G401 (cell line): ENCODE measurements at regions not wholly inside any gene's neighbourhood (a gene's known extent, or its start where the extent isn't known, plus 50 kb on each side); places are given as distances from the start of the nearest gene placed in this dataset.

ENCODE experiments used
- DNase-seq: peaks from one replicate; pipeline ENCODE4 v3.0.0-alpha.2; 2015; ENCODE audit warnings: low spot score
- in situ Hi-C: cut with HindIII; loops from 2 replicates; pipeline ENCODE4 v1.10.0; 2016; ENCODE audit warnings: low sequenced_read_pairs, mixed read lengths

GRCh38 chr6:164018133-164018532 lies 603.6 kb downstream of the QKI start:
- DNase-seq = no peak
- in situ Hi-C loops = no loop called here

DNA sequence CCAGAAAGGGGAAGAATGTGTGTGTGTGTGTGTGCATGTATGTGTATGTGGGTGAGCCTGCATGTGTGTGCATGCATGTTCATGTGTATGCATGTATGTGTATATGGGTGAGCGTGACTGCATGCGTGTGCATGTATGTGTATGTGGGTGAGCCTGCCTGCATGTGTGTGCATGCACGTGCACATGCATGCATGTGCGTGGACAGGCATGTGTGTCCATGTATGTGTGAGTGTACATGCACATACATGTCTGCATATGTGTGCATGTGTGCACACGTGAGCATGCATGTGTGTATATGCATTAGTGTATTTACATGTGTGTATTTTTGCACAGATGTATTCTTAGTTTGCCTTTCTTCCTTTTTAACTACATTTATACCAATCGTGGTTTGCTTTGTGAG lies 601.5 kb downstream of the QKI start:
- DNase-seq = no peak
- in situ Hi-C loops = no loop called here

DNA sequence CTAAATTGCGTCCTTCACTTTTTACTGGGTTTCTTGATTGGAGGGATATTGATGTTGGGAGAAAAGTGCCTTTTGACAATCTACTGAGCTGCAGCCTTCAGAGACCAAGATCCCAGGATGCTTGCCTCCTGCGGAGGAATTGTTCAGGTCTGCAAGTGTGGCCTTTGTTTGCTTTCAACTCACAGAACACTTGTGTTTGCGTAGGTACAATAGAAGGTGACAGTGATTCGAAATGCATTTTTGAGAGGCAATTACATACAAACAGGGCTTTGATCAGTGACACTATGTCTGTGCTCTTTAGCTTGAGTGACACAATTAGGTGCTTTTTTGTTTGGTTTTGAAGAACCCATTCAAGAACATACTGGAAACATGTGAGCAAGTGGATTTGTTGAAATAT lies 600.6 kb downstream of the QKI start:
- DNase-seq = no peak
- in situ Hi-C loops = no loop called here

DNA sequence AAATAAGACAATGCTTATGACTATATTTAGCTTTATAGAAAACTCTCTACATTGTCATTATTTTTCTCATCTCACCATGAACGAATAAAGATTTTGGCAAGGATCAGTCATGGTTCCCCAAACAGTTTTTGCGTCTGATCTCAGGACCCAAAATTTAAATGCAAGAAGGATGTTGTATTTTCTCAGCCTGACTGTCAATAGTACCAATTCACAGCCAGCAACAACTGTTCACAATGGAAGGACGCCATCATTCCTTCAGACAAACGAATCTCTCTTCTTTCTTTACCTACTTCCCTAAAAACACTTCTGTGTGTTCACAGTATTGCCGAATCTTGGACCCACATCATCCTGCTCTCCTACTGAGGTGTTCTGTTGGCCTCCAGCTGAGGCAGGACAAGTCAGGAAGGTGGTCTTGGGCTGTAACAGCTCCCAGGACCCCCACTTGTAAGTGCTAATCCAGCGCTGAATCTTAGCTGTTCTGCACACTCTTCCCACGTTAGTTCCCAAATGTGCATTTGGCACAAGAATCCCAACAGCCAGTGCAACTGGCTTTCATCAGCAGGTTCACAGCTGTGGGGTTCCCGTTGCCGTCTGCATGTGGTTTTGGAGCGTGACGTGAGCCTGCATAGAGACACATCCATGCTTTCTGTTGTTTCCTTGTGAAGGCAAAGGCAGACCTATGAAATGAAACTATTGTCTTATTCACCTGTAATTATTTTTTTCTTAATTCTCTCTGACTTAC lies 600.0 kb downstream of the QKI start:
- no peak for DNase-seq
- in situ Hi-C loops = no loop called here

GRCh38 chr6:164013480-164014208 lies 599.1 kb downstream of the QKI start:
- in situ Hi-C loops = no loop called here

DNA sequence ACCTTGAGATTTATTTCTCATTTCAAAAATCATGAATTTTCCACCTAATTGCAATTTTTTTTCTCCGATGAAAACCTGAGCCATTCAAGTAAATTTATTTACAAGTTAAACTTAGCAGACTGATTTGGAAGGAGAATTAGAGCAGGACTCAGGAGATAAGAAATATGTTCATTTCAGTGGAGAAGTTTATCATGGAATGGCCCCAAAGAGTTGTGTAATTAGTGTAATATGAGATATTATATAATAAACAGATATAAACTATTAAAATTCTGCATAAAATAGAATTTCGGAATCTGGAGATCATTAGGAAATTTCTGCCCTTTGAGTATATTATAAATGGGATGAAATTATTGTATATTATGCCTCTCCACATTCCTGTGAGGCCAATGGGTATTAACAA lies 596.8 kb downstream of the QKI start:
- in situ Hi-C loops = no loop called here
- DNase-seq = no peak

More at GRCh38 chr6:164013480-164014208, 599.1 kb downstream of the QKI start:
- no peak for DNase-seq

GRCh38 chr6:164010441-164011103 lies 596.1 kb downstream of the QKI start:
- in situ Hi-C loops = no loop called here
- DNase-seq = peak; percentile 14

DNA sequence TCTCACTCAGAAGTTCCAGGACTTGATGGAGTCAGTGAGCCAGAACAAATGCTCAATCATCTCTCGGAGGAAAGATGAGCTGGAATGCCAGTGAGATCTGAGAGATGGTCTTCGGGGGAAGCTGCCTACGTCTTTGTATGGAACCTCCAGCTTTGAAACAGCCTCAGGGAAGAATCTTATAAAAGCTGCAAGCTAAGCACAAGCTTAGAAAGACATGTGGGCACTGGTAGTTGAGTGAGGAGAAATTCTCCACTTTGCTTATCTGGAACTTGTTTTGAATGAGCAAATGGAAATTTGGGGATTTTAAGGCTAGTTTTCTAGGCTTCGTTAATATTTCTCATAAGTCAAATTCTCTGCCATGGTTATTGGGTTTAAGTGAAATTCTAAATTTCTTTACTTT lies 594.4 kb downstream of the QKI start:
- in situ Hi-C loops = no loop called here
- no peak for DNase-seq

- DNase-seq = no peak
- in situ Hi-C loops = no loop called here
These were observed 593.4 kb downstream of the QKI start for GRCh38 chr6:164007881-164008280.

DNA sequence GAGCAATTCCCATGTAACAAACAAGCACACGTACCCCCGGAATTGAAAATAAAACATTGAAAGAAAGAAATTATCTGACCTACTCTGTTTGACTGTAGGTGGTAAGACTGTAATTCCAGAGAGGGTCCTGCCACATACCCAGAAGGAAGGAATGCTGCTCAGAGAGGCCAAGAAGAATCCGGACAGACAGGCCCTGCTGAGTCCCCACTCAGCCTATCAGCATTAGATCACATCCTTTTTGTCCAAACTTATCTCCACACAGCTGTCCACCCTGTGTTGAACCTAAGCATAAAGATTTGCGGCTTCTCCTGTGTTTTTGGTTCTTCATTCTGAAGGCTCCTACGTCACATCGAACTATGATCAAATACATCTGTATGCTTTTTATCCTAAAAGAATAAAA lies 591.9 kb downstream of the QKI start:
- no peak for DNase-seq
- in situ Hi-C loops = no loop called here

DNA sequence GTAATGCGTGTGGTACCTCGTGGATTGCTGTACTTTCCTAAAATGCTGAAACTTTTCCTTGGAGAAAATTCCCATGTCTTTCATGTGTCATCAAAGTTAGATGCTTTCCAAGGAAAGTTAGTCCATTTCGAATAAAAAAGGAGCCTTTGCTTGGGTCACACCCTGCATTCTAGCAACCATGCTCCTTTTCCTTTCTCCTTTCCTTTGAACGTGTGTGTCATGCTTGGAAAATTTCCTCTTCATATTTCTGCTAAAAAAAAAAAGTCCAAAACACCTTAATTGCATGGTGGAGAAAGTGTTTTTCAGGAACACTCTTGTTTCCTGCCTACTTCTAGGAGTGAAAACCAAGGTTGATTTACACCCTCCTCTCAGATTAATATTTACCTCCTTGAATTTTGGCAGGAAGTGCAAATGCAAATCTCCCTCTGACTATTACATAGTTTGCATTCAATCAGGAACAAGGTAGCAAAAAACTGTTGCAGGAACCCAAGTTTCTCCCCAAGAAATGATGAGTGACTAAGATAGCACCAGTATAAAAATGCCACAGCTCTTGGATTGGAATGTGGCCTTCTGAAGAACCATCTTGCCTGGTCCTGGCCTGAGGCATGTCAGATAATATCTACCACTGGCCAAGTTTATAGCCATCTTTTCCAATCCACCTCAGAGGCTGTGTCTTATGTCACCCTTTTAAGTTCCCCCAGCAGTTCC lies 590.6 kb downstream of the QKI start:
- no peak for DNase-seq
- in situ Hi-C loops = no loop called here

GRCh38 chr6:164000276-164000675 lies 585.8 kb downstream of the QKI start:
- in situ Hi-C loops = no loop called here
- no peak for DNase-seq

- in situ Hi-C loops = no loop called here
- no peak for DNase-seq
These were observed 585.1 kb downstream of the QKI start for GRCh38 chr6:163999475-164000125.

- in situ Hi-C loops = no loop called here
- DNase-seq = no peak
These were observed 584.0 kb downstream of the QKI start for GRCh38 chr6:163998496-163998895.

DNA sequence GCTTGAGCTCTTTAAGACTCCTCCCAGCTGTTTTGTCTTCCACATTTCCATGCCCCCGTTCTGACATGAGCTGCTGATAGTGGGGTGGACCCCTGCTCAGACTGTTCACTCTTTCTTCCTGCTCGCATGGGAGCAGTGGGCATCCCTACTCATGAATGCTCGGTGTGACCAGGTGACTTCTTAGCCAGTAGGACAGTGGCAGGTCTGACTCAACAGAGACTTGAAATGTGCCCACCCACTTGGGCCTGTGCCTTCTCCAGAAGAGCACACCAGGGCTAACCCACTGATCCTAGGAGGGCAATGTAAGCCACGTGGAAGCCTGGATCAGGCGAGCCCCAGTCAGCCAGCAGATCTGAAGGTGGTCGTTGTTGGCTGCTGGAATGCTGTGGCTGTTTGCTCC lies 582.0 kb downstream of the QKI start:
- in situ Hi-C loops = no loop called here
- DNase-seq = no peak

DNA sequence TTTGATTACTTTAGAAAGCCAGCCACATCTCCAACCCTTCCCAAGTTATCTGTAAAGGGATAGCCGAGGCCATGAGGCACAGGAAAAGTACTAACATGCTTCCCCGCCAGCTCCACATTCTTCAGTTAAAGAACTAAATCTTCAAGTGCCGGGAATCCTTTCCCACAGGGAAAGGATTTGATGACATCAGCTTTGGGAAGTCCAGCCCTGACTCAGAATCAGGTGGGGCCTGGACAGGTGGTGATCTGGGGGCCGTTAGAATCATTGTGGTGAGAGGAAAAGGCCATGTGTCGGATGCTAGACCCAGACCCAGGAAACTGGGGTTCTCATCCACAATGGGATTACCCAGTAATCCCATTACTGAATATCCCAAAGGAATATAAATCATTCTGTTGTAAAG lies 580.0 kb downstream of the QKI start:
- DNase-seq = no peak
- in situ Hi-C loops = no loop called here

DNA sequence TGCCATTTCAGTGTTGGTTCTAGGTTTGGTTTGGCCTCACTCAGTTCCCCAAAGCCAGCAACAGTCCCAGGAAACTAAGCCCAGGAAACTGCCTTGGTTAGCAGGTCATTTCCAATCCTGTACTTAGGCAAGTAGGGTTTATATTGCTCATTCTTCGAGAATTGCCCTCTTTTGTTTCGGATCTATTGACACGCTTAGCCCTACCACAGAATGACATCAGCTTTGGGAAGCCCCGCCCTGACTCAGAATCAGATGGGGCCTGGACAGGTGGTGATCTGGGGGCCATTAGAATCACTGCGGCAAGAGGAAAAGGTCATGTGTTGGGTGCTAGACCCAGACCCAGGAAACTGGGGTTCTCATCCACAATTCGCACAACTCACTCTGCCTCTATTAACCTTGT lies 578.2 kb downstream of the QKI start:
- in situ Hi-C loops = no loop called here
- DNase-seq = no peak

- in situ Hi-C loops = no loop called here
These were observed 577.5 kb downstream of the QKI start for GRCh38 chr6:163992056-163992455.

GRCh38 chr6:163991321-163991720 lies 576.8 kb downstream of the QKI start:
- DNase-seq = no peak
- in situ Hi-C loops = no loop called here

More at GRCh38 chr6:163992056-163992455, 577.5 kb downstream of the QKI start:
- no peak for DNase-seq
